HPDE6-E6E7 (cell line): ENCODE measurements at regions not wholly inside any gene's neighbourhood (a gene's known extent, or its start where the extent isn't known, plus 50 kb on each side); places are given as distances from the start of the nearest gene placed in this dataset.
A peak's percentile ranks its signal among the peaks of the same experiment; 100 is the strongest.
"Not testable (repeated sequence)": the region's sequence is repeated elsewhere in the genome, so short reads cannot be mapped to it uniquely, and the experiment has no call there.

Source experiments
- DNase-seq: peaks from one replicate; pipeline ENCODE4 v3.0.0; 2011; ENCODE audit warnings: missing footprints; ENCODE audit errors: extremely low spot score

DNA sequence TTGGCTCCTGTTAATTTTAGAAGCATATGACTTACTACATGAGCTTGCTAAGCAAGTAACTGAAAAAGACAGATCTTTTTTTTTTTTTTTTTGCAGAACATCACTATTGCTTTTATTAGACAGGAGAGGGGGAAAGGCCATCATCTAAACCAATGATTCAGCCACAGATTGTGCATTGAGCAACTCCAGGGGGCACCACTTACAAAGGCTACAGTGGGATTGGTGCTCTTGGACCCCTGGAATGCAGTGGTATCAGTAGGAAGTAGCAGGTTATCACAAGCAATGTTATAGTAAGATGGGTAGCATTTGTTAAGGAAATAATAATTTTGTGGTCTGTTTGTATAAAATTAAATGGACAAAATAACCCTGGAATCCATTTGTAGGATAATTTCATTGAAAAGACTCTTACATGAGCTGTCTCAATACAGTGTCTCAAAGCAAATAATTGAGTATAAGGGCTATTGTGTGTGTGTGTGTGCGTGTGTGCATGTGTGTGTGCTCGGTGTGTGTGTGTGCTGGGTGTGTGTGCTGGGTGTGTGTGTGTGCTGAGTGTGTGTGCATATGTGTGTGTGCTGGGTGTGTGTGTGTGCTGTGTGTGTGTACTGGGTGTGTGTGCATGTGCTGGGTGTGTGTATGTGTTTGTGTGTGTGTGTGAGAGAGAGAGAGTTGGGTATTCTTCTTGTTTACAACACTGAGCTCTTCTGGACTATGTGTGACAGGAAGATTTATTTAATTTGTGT lies 296.3 kb downstream of the PCDH7 start:
- DNase-seq = no peak

DNA sequence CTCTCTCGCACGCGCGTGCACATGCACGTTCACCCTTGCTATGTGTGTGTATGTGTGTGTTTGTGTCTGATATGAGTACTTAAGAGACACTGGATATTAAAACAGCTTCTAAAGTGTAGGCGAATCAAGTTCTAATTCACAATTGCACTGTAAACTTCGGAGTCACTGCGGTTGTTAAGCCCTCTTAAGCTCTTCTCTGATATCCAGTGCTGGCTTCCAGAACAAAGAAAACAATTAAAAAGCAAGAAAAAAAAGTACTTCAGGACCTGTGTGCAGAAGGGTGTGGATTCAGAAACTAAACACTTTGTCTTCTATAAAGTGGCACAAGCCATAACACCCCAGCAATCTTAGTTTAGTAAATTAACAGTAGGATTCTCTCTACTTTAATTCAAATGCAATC lies 300.2 kb downstream of the PCDH7 start:
- DNase-seq = no peak

DNA sequence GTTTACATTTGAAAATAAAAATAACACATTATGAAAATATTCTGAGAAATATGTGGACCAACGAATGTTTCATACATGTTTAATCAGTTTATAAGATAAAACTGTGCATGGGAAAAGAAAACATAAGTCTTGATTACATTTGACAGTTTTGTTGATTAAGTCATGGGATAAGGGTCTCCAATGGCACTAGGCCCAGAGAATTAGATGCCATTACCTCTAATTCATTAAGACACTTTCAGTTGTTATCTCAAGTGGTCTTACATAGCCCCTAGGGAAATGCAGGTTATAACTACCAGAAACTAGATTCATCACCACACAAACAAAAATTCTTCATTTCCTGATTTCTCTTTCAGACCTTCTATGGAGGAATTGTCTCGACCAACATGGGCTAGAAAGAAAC lies 300.8 kb downstream of the PCDH7 start:
- DNase-seq = no peak

DNA sequence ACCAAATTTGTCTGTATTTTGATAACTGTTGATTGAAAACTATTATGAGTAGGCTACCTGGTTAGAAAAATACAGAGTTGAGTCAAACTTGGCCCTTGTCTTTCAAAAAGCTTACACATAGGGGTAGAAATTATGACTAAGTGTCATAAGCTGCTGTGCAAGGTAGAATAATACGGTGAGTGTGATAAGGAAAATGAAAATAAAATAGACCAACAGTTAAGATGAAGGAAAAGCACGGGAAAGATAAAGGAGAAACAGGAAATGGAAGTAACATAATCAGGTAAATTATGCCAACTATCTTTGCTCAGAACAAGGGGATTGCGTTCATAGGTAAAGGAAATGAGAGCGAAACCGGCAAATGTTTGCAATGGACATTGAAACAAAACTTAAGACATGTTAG lies 302.5 kb downstream of the PCDH7 start:
- DNase-seq = no peak

DNA sequence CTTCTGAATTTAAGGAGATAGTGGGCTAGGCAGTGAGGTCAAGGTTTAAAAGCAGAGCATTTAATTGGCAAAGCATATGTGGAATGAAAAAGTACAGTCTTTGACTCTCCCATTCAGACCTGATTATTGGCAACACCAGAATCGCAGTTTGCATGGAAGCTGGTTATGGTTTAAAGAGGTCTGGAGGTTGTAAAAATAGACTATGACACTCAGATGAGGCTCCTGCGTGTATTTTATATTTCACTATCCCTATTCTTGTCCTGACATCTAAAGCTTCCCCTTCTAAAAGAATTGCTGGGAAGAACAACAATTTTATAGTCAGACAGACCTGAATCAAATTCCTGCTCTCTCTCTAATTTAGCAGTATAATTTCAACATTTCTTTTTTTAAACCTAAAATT lies 302.9 kb downstream of the PCDH7 start:
- DNase-seq = no peak

DNA sequence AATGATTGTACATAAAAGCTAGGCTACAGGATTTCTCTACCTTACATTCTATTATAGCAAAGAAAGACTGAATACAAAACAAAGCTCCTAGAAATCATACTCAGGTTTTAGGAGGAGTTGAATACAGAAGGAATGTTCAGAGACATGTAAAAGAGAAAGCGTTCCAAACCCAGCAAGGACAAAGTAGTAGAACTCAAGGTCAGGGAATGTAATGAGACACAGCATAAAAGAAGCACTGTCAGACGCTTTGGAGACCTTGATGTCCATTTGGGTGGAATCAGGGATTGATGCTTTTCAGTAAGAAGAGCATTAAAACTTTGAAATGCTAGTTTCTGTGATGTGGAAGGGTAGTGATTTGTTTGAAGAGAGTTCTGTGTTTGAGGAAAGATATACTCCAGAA lies 303.6 kb downstream of the PCDH7 start:
- DNase-seq = no peak

DNA sequence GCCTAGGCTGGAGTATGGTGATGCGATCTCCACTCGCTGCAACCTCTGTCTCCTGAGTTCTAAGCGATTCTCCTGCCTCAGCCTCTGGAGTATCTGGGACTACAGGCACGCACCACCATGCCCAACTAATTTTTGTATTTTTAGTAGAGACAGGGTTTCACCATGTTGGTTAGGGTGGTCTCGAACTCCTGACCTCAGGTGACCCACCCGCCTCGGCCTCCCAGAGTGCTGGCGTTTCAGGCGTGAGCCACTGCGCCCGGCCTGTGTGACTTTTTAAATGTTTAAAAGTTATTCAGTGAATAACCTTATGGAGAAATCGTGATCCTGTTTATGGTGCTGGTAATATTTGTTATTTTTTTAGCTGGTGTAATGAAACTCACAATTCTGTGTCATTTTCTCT lies 304.6 kb downstream of the PCDH7 start:
- DNase-seq = not testable (repeated sequence)

DNA sequence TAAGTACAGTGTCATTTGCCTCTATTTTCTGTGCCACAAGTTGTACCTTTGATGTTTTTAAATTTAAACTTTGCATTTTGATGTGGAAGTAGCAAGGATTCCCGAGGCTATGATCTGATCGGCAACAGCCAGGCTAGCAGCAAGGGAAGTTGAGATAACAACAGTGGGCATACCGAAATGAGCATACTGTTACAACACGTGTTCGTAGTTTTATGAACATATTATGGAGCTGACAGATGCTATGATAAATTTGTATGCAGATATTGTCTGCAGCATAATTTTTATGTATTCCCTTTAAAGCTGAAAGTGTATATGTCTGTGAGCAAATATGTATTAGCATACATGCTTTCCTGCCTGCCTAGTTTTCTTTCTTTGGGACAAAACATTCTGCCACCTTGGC lies 306.1 kb downstream of the PCDH7 start:
- DNase-seq = no peak

DNA sequence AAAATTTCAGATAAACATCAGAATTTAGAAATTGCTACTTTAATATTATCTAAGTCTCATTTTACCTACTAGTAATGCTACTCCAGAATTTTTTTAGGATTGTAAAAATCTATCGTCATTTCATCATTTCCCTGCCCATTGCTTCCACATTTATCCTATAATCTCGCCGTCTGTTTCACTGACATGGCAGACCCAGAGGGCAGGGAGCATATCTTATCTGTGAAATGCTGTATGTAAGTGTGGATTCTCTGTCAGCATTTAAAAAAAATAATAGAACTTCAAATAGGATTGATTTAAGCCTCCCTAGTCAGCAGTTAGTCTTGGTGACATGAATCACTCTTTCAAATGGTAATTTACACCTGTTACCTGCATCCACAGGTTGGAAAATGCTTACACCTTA lies 314.4 kb downstream of the PCDH7 start:
- no peak for DNase-seq

DNA sequence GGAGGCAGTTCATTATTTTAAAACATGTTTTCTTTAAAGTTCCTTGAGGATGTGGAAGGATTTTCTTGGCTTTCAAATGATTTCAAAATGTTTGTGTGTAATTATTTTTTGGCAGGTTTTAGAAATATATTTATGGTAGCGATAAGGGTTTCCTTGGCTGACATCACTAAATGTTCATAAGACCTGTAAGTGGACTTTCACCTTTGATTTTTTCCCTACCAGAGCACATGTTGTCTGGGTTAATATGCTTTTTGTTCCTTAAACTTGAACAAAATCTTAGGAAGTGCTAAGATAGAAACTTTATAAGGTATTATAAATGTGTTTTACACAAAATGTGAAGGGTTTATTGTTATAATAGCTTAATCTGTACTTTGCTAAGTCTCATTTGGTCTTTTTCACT lies 315.6 kb downstream of the PCDH7 start:
- no peak for DNase-seq

DNA sequence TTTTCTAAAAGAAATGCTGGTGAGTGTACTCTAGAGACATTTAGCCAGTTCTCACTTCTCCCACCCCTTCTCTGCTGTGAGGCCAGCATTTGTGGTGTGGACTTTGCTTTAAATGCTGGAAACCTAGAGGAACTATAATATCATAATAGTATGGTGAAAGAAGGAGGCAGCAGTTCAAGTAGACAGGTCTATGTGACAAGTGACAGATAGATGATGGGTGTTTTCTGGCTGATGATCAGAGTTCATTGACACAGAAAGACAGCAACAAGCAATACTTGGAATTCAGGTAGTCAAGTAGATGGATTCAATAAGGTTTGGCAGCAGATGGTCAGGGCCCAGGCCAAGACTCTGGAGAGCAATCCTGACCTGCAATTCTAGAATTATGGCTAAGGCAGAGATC lies 317.5 kb downstream of the PCDH7 start:
- no peak for DNase-seq

DNA sequence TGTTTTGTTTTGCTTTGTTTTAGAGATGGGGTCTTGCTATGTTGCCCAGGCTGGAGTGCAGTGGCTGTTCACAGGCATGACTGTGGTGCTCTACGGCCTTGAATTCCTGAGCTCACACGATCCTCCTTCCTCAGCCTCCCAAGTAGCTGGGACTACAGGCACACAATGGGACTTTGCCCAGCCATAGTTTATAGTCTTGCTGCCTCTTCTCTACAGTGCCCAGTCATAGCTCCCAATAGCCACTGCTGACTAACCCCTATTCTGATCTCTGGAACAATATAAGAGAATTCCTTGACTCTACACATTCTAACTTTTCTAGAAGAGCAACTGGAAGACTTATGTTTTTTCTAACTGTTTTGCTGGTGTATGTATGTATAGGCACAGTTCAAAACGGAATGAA lies 319.2 kb downstream of the PCDH7 start:
- DNase-seq = no peak

DNA sequence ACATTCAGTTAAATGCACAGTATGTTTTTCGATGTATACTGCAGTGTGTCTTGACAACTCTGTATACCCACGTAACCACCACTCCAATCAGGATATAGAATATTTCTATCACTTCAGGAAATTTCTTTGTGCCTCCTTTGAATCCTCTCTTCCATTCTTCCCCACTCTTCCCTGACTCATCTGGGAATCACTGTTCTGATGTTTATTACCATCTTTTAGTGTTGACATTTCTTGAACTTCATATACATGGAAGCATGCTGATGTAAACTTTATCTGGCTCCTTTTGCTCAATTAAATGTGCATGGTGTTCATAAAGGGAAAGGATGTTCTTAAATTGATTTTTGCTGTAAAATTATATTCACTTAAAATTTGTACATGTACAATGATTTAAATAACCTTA lies 319.9 kb downstream of the PCDH7 start:
- no peak for DNase-seq

DNA sequence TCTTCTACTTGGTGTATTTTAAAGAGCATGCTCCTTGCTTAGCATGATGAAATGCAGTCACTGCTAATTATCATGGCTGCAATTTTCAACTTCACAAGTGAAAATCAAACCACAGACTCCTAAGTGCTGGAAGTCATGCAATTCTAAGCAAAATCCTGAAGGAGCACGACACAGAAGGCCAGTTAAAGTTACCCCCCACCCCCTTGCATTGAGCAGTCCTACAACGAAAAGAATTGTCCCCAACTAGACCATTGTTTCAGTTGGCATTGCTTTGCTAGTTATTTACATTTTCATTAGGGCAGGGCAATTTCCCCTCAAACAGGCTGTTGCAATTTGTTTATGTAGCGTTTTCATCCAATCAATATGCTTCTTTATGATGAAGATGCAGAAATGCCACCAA lies 321.2 kb downstream of the PCDH7 start:
- DNase-seq = no peak

DNA sequence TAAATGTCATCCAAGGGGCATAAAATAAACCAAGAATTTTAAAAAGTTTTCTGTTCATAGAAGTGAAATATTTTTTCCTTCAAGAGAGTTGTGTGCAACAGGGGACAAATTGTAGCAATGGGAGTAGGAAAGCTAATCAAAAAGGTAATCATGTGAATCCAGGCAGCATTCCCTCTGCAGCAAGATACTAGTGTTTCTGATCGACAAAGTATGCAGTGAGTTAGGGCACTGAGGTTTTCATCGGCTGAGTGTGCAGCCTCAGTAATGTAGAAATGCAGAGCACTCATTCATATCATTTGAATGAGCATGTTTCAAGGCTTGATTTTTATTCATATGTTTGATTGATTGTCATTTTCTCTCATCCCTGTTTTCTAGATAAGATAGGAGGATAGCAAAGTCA lies 321.7 kb downstream of the PCDH7 start:
- DNase-seq = no peak

DNA sequence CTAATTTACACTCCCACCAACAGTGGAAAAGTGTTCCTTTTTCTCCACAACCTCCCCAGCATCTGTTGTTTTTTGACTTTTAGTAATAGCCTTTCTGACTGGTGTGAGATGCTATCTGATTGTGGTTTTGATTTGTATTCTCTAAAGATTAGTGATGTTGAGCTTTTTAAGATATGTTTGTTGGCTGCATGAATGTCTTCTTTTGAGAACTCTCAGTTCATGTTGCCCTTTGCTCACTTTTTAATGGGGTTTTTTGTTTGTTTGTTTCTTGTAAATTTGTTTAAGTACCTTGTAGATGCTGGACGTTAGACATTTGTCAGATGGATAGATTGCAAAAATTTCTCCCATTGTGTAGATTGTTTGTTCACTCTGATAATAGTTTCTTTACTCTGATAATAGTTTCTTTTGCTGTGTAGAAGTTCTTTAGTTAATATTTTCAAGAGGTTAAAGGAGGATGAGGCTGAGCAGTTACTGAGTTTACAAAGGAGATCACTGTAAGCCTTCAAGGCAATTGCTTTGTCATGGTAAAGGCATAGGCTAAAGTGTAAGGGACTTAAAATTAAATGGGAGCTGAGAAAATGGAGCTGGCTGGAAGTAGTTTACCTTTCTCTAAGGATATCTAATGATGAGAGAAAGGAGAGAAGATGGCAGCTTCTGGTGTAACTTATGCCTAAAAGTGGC lies 323.4 kb downstream of the PCDH7 start:
- DNase-seq = no peak

DNA sequence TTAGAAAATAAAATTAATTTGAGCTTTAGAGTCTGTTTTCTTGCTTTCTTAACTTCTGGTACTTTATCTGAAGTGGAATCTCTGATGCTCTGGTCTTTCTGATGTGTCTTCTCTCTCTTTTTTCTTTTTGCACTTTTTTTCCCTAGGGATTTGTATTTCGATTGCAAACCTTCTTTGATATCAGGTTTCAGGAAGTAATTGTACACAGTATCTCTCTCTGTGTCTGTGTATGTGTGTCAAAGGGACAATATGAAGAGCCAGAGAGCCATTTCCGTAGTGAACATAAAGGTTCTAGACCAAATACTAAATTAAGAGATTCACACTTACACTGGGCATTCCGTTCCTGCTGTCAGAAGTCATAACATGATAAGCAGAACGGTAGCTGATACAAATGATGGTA lies 325.0 kb downstream of the PCDH7 start:
- no peak for DNase-seq

DNA sequence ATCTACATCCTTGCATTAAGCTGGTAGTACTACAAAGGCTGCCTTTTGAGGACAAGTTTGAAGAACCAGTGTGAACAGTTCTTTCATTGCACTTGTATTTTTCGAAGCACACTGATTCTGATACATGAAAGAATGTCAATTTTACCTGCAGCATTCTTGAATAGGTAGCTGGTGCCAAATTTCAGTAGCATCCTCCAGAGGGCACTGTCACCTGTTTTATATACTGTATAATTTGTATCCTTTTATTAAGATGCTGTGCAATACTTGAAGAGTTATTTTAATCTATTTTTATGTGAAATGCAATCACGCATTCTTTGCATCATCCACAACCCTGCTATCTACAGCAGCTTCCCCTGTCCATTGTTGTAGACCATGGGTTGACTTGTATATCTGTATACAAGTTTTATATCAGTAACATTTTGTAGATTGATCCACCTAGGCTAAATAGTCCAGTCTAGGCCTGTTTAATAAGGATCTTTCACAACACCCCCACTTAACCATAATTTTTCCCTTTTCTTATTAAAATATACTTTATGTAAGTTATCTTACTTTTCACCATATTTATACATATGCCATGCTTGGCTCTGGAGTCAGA lies 325.7 kb downstream of the PCDH7 start:
- DNase-seq = peak; percentile 7

DNA sequence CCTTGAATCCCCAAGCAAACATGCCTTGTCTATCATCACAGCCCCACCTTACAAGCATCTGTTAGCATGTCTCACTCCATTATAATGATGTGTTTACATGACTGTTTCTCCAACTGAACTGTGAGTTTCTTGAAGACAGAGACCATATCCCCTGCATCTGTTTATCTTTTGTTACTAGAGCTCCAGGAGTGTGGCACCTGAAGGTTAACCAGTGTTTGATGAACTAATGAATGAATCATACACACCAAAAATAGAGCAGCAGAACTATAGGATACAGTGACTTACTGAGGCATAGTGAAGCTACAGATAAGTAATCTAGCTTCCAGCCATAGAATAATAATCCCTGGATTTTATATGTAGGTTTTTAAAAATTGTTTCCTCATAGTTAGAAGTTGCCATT lies 331.0 kb downstream of the PCDH7 start:
- DNase-seq = no peak

DNA sequence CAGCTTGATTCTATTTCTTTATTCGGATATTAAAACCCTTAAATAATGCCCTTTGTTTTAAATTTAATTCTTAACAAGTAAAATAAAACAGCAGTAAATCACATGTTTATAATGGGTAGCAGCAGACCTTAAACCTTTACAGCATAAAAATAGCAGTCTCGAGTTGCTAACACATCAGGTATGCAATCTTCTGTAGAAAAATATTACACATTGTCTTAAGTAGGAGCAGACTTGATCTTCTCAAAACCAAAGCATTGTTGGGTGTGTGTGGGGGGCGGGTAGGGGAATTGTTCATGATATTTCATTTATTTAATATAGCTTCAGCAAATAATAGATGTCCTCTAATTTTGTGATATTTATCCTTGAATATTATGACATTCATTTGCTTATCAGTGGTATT lies 331.4 kb downstream of the PCDH7 start:
- no peak for DNase-seq

DNA sequence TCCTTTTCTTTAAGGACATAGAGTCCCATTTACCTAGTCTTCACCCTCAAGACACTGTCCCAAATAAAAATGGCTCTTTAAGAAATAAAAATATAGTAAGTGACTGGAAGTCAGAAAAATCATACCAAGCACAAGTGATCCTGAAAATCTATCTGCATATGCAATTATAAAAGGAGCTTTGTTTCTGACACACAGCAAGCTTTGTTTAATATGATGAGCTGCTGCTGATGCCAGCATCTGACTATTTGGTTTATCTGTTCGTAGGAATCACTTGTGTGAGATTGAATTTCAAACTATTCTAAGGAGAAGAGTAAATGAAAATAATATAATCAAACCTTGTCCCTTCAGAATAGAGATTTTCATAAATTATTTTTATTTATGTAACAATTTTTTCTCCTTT lies 332.4 kb downstream of the PCDH7 start:
- DNase-seq = no peak

DNA sequence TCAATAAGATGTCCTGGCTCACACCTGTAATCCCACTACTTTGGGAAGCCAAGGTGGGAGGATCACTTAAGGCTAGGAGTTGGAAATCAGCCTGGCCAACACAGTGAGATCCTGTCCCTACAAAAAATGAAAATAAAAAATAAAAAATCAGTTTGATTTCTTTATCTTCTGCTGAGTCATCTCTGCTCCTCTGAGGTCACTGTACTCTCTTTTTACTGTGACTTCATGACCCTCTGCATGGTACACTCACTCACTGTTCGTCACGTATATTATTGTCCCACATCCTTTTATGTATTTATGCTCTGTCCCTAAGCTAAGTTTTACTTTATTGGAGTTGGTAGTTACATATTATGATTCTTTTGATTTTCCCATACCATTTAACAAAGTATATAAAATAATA lies 333.3 kb downstream of the PCDH7 start:
- DNase-seq = no peak

DNA sequence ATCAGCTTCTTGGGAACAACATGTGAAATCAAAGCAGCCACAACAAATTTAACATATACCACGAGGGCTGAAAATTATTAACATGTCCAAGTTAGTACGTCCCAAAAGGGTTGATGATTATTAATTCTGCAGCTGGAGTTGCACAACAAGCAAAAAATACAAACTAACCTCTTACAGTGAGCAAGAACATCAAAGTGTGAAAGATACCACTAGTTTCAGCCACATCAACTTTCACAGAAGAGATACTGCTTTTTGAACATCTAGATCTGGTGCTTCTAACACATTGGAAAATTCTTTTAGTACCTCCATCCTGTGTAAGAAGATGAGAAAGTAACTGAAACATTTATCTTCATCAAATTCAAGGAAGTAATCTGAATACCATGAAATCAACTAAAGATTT lies 334.1 kb downstream of the PCDH7 start:
- no peak for DNase-seq
